ENCODE measurements at regions not wholly inside any gene's neighbourhood (a gene's known extent, or its start where the extent isn't known, plus 50 kb on each side); places are given as distances from the start of the nearest gene placed in this dataset.

DNA sequence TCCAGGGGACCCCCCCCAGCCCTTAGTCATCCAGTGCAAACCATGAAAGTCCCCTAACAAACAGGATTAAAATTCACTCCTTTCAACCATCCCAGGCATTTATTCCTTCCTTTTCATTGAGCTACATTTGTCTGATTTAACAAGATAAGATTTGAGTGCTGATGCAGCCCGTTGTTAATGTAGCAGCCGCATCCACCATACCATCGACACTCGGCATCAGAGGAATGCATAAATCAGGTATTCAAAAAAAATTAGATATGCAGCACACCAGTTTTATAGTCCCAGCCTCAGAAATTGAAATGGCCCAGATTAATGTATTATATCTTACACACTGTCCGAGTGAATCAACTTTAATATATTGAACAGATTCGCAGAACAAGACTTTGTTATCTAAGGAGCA is 676.5 kb upstream of the FANCL start:
- no peak for DNase-seq

DNA sequence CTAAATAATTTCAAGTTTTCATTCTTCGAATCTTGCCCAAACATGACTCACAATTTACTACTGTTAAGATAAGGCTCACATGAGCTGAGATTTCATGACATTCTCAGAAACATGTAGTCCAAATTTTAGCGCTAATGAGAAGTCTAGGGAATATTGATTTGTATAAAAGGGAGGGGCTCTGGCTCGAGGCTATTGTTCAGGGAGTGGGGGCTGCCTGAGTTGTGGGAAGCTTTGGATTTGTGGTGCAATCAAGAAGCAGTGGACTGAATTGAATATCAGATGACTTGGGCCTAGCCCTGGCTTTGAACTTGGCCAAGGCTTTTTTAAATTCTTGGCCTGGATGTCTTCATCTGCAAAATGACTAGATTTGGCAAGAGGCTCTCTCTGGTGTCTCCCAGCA is 674.9 kb upstream of the FANCL start:
- no peak for DNase-seq

GRCh38 chr2:58914733-58915505 is 673.8 kb upstream of the FANCL start:
- peak; percentile 35 for DNase-seq

DNA sequence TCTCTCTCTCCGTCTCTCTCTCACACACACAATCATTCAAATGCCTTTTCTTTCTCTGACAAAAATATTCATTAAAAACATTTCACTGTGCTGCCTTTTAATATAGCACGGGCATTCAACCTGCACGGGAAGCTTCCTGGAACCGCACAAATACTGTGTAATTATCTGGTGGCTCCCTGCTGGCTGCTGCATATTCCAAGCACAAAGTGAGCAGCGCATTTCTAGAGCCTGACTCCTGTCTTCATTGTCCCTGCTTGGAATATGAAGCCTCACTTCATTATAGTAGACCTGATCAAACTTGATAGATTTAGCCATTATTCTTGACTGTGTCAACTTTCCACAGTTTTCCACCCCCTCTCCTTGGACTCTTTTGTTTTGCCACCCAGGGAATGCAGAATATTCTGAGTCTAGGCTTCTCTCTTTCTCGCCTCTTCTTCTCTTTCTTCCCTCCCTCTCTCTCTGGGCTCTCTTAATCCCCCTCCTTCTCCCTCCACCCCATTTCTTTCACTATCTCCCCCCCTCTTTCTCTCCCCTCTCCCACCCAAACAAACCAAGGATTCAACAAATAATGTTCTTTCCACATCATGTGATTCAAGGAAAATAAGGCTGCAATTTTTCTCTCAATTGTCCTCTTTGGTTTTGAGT is 672.1 kb upstream of the FANCL start:
- peak; percentile 71 for DNase-seq

DNA sequence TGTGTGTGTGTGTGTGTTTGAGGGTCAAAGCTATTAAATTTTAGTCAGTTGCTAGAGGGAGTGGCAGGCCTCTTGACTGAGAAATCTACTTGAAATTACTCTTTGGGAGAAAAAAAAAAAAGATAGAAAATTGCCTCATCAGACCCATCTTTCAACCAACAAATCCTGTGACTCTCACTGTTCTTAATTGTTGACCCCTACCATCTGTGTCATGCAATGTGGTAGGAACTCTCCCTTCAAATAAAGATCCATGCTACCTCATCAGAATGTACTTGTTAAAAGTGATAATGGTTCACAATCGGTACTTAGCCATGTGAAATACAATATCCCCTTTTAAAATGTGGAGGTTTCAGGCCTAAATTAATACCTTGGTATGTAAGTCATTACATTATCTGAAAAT is 670.8 kb upstream of the FANCL start:
- no peak for DNase-seq

- DNase-seq: no peak
These were observed 667.5 kb upstream of the FANCL start for GRCh38 chr2:58908501-58909154.

GRCh38 chr2:58907644-58908043 is 666.5 kb upstream of the FANCL start:
- no peak for DNase-seq

GRCh38 chr2:58906081-58906645 is 665.0 kb upstream of the FANCL start:
- peak; percentile 73 for DNase-seq

DNA sequence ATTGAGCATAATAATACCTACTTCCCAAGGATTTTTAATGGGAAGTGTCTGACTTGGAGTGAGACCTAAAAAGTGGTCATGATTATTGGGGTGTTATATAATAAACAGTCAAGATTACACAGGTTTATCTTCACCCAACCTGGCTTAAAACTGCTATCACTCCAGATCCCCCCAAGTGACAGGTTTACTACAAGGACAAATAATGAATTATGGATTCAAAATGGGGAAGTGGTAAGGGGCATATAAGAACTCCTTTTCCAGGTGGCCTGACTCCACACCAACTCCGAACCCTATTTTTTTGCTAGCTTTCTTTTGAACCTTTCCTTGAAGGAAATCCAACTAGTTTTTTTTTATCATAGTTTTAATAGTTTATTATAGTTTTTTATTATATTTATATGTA is 663.0 kb upstream of the FANCL start:
- DNase-seq: no peak

GRCh38 chr2:58903427-58903826 is 662.3 kb upstream of the FANCL start:
- DNase-seq: no peak

- DNase-seq: peak; percentile 11
These were observed 659.3 kb upstream of the FANCL start for GRCh38 chr2:58900246-58901027.

- no peak for DNase-seq
These were observed 658.6 kb upstream of the FANCL start for GRCh38 chr2:58899692-58900091.

GRCh38 chr2:58896638-58897037 is 655.5 kb upstream of the FANCL start:
- DNase-seq: no peak

DNA sequence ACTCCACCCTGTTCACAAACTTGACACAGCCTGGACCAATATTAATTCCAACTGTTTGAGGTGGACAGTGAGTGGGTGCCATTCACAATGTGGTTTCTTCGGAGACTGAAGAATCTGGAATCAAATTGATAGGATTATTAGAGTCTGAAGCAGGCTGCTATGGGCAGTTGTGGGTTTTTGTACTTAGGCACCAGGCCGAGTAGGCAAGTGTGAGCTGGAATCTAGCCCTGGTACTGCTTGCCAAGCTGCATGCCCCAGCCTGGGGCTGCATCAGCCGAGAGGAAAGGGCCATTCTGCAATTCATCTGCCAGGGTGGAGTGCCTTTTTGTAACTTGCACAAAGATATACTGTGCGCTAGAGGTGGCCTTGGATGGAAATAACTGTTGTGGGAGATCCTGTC is 654.7 kb upstream of the FANCL start:
- no peak for DNase-seq

- no peak for DNase-seq
These were observed 652.7 kb upstream of the FANCL start for GRCh38 chr2:58893656-58894351.

- DNase-seq: peak; percentile 70
These were observed 650.8 kb upstream of the FANCL start for GRCh38 chr2:58891828-58892377.

GRCh38 chr2:58890865-58891525 is 649.9 kb upstream of the FANCL start:
- peak; percentile 23 for DNase-seq

- no peak for DNase-seq
These were observed 644.9 kb upstream of the FANCL start for GRCh38 chr2:58886009-58886408.

DNA sequence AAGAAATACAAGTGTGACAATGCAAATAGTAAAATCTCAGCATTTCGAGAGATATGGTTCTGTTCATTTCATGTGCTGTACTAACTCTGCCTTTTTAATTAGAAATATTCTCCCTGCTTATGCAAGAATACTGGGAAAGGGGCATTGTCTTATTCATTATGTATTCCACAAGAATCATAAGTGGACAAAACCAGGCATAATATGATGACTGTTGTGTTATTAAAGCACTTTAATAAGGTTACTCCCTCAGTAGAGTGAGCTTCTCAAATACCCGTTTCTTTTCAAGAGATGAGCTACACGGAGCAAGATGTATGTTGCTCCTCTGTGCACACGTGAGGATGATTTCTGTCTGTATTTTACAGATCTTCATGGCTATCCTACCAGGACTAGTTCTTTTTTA is 638.7 kb upstream of the FANCL start:
- no peak for DNase-seq

DNA sequence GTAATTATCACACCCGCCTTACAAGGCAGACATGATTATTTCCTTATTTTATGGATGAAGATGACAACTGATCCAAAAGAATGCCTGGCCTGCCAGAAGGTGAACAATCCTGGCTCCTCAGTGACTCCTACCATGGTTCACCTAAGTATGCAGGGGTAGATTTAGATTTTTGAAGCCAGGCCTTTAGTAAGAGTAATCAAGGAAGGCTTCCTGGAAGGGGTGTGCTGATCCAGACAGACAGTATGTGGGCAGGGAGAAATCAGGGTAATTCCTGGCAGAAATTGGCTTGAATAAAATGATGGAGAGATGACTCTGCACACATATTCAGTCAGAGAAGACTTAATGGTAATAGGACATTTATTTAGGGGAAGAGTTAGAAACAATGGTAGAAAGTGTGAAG is 637.7 kb upstream of the FANCL start:
- DNase-seq: no peak

- no peak for DNase-seq
These were observed 635.0 kb upstream of the FANCL start for GRCh38 chr2:58876126-58876525.

- no peak for DNase-seq
These were observed 634.3 kb upstream of the FANCL start for GRCh38 chr2:58875436-58875835.

Data from DMS153 (cell line).